HCT116 (cell line): ENCODE measurements at regions not wholly inside any gene's neighbourhood (a gene's known extent, or its start where the extent isn't known, plus 50 kb on each side); places are given as distances from the start of the nearest gene placed in this dataset.

Experiments
- ATAC-seq: fragments of 200-7000 bp; cut with Tn5 transposase; 2 replicates; pipeline ENCODE4 v1.9.1; 2020; ENCODE audit warnings: mild to moderate bottlenecking, moderate library complexity
- BruUV-seq: library from RNA; stranded (reverse); fragments of 400-500 nt; replicated peaks from 2 replicates; lab custom pipeline; 2021; lab: Mats Ljungman, UMichigan
- CTCF ChIA-PET: fragments of 300-600 bp; sonication (Branson Sonifier 250); formaldehyde crosslinking; loops from one replicate; lab custom pipeline; 2021; ENCODE audit warnings: antibody characterized with exemption; lab: Charles Lee
- POLR2A ChIA-PET: fragments of 300-600, 350-600 bp; sonication (Branson Sonifier 250); formaldehyde crosslinking; loops from one replicate; lab custom pipeline; 2021; ENCODE audit warnings: antibody characterized with exemption; lab: Charles Lee
- RAD21 ChIA-PET, 2 experiments: fragments of 300-600 bp; sonication (Branson Sonifier 250); formaldehyde crosslinking; loops; one replicate each; lab custom pipeline; 2023; ENCODE audit warnings: low total read pairs in 2 of 2; ENCODE audit not compliant: uncharacterized antibody in 2 of 2, unreplicated experiment in 2 of 2, low non-redundant PET in 1 of 2; lab: Charles Lee
- DNase-seq: peaks from one replicate; pipeline ENCODE4 v3.0.0-alpha.2; 2010; ENCODE audit warnings: low read depth, low spot score
- H2AFZ ChIP-seq: fragments of 200-600 bp; shearing (Covaris generic), sonication (generic); 2 replicates; pipeline ENCODE4 v1.6.1; 2017; ENCODE audit warnings: low read depth, mixed run types, mixed read lengths, antibody characterized with exemption, low read length; ENCODE audit not compliant: poor library complexity, severe bottlenecking
- H3K27ac ChIP-seq: 2 replicates; pipeline ENCODE4 v1.5.1; 2012; ENCODE audit warnings: low read depth, low read length
- H3K27me3 ChIP-seq: fragments of 200-600 bp; sonication (generic); 2 replicates; pipeline ENCODE4 v1.6.1; 2016; ENCODE audit warnings: mixed run types, low read length, mixed read lengths; ENCODE audit not compliant: insufficient read depth
- H3K36me3 ChIP-seq, 2 experiments: fragments of 200-500 bp in 1 of 2; fragments of 200-600 bp in 1 of 2; sonication (Bioruptor generic) in 1 of 2; sonication (generic) in 1 of 2; 2 replicates each; pipeline versions ENCODE4 v1.5.1 to v1.6.1; 2014 to 2016; ENCODE audit warnings: low read length in 2 of 2, inconsistent platforms in 1 of 2, mixed read lengths in 1 of 2, mixed run types in 1 of 2; ENCODE audit not compliant: insufficient read depth in 2 of 2, control insufficient read depth in 1 of 2
- H3K4me1 ChIP-seq, 2 experiments: fragments of 200-600 bp in 1 of 2; sonication (generic) in 1 of 2; 2 replicates each; pipeline versions ENCODE4 v1.5.1 to v1.6.1; 2012 to 2017; ENCODE audit warnings: low read length in 2 of 2, inconsistent platforms in 1 of 2, mild to moderate bottlenecking in 1 of 2, mixed read lengths in 1 of 2, mixed run types in 1 of 2, moderate library complexity in 1 of 2; ENCODE audit not compliant: insufficient read depth in 2 of 2, control insufficient read depth in 1 of 2
- H3K4me2 ChIP-seq: fragments of 200-600 bp; sonication (generic); 2 replicates; pipeline ENCODE4 v1.6.1; 2017; ENCODE audit warnings: mixed run types, low read length, mixed read lengths
- H3K4me3 ChIP-seq, 2 experiments: fragments of 200-600 bp in 1 of 2; sonication (generic) in 1 of 2; replicated peaks in 1 of 2; 2 replicates each; pipeline ENCODE4 v1.5.1; 2011 to 2016; ENCODE audit warnings: low read length in 2 of 2, control low read depth in 1 of 2, low read depth in 1 of 2, mild to moderate bottlenecking in 1 of 2, mixed read lengths in 1 of 2, mixed run types in 1 of 2
- H3K79me2 ChIP-seq: fragments of 200-600 bp; sonication (generic); 2 replicates; pipeline ENCODE4 v1.6.1; 2017; ENCODE audit warnings: mild to moderate bottlenecking, mixed run types, low read length, moderate library complexity, mixed read lengths; ENCODE audit not compliant: insufficient read depth
- H3K9ac ChIP-seq: fragments of 200-600 bp; sonication (generic); 2 replicates; pipeline ENCODE4 v1.6.1; 2016; ENCODE audit warnings: low read length, mixed read lengths
- H3K9me2 ChIP-seq: fragments of 200-600 bp; sonication (generic), shearing (Covaris generic); 2 replicates; pipeline ENCODE4 v1.6.1; 2017; ENCODE audit warnings: mixed run types, mild to moderate bottlenecking, moderate library complexity; ENCODE audit not compliant: insufficient read depth
- H3K9me3 ChIP-seq, 2 experiments: fragments of 200-500 bp in 1 of 2; fragments of 200-600 bp in 1 of 2; sonication (Bioruptor generic) in 1 of 2; sonication (generic) in 1 of 2; 2 replicates each; pipeline ENCODE4 v1.6.1; 2014 to 2017; ENCODE audit warnings: low read length in 2 of 2, mixed read lengths in 2 of 2, inconsistent platforms in 1 of 2, low read depth in 1 of 2, mild to moderate bottlenecking in 1 of 2, mixed run types in 1 of 2, moderate library complexity in 1 of 2; ENCODE audit not compliant: control insufficient read depth in 1 of 2, insufficient read depth in 1 of 2
- H4K20me1 ChIP-seq: fragments of 200-600 bp; sonication (generic), shearing (Covaris generic); 2 replicates; pipeline ENCODE4 v1.6.1; 2017; ENCODE audit warnings: mixed run types, mild to moderate bottlenecking, moderate library complexity; ENCODE audit not compliant: insufficient read depth
- CBX3 ChIP-seq: IDR thresholded peaks from 2 replicates; pipeline ENCODE4 v1.6.1; 2012; ENCODE audit warnings: low read depth
- CEBPB ChIP-seq: IDR thresholded peaks from 2 replicates; pipeline ENCODE4 v1.6.1; 2012; ENCODE audit warnings: low read depth
- ELF1 ChIP-seq: IDR thresholded peaks from 2 replicates; pipeline ENCODE4 v1.6.1; 2012; ENCODE audit warnings: low read depth, borderline replicate concordance
- JUND ChIP-seq: IDR thresholded peaks from 2 replicates; pipeline ENCODE4 v1.6.1; 2012
- POLR2A ChIP-seq: IDR thresholded peaks from 2 replicates; pipeline ENCODE4 v1.7.0; 2011; ENCODE audit warnings: borderline replicate concordance; ENCODE audit not compliant: insufficient read depth, insufficient read length; ENCODE audit errors: extremely low read depth
- SP1 ChIP-seq: IDR thresholded peaks from 2 replicates; pipeline ENCODE4 v1.6.1; 2012; ENCODE audit warnings: low read depth
- TCF7L2 ChIP-seq: IDR thresholded peaks from 2 replicates; pipeline ENCODE4 v1.7.0; 2011; ENCODE audit warnings: borderline replicate concordance, inconsistent platforms; ENCODE audit not compliant: insufficient read depth, insufficient read length; ENCODE audit errors: extremely low read depth
- intact Hi-C: fragments of 100-400 bp; cut with micrococcal nuclease; formaldehyde crosslinking; loops from 2 replicates; pipeline ENCODE4 v1.10.0; 2022
- TF ChIP-seq, protein P1 (sequence below), 3 experiments: fragments of 200-600 bp in 1 of 3; sonication (generic) in 1 of 3; IDR thresholded peaks in 2 of 3; conservative IDR thresholded peaks in 1 of 3; 2 replicates each; pipeline ENCODE4 v1.5.1; 2012 to 2017; ENCODE audit warnings: low read depth in 2 of 3, low read length in 2 of 3, antibody characterized with exemption in 1 of 3, borderline replicate concordance in 1 of 3, control low read depth in 1 of 3, mild to moderate bottlenecking in 1 of 3, mixed read lengths in 1 of 3, mixed run types in 1 of 3, moderate library complexity in 1 of 3; ENCODE audit not compliant: insufficient read depth in 1 of 3

DNA sequence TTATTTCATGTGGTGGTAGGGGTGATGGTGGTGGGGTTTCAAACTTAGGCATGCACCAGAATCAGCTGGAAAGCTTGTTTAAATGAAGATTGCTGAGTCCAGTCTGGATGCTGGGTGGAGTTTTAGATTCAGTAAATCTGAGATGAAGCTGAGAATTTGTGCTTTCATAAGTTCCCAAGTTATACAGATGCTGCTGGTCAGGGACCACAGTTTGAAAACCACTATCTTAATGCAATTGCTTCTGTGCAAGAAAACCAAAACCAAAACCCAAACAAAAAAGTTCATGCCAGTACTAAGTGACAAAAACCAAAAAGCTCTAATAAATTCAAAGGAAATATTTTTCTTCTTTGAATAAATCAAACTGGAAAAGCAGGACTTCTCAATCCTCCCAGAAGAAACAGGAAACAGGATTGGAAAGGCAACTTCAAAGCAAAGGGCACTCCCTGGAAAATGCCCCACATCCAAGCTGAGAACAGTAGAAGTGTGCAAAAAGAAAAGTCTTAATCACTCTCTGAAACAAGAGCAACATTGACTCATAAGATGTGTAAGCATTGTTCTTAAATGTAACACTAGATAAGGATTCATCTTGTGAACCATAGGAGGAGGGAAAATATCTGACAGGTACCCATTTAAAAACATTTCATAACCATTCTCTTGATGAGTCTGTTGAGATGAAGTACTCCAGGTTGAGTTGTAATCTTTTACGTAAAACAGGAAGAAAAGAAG lies 481.5 kb upstream of the HSF2 start:
- TF ChIP-seq, protein P1, sequence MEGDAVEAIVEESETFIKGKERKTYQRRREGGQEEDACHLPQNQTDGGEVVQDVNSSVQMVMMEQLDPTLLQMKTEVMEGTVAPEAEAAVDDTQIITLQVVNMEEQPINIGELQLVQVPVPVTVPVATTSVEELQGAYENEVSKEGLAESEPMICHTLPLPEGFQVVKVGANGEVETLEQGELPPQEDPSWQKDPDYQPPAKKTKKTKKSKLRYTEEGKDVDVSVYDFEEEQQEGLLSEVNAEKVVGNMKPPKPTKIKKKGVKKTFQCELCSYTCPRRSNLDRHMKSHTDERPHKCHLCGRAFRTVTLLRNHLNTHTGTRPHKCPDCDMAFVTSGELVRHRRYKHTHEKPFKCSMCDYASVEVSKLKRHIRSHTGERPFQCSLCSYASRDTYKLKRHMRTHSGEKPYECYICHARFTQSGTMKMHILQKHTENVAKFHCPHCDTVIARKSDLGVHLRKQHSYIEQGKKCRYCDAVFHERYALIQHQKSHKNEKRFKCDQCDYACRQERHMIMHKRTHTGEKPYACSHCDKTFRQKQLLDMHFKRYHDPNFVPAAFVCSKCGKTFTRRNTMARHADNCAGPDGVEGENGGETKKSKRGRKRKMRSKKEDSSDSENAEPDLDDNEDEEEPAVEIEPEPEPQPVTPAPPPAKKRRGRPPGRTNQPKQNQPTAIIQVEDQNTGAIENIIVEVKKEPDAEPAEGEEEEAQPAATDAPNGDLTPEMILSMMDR (IDR thresholded peaks at IDR 0.05 in 2 of 3, conservative IDR thresholded peaks at IDR 0.05 in 1 of 3; ENCODE audit: borderline replicate concordance in 1 of 3, insufficient read depth in 1 of 3, low read depth in 2 of 3, low read length in 2 of 3), result no peak
- TF ChIP-seq TCF7L2 (peak; percentile 77), SP1 (peak; percentile 31; the same call in 1 of the 2 replicates), CEBPB (no peak)
- no peaks in the 10 kb centered on the region for H3K27me3 ChIP-seq
- H3K9me2 ChIP-seq, result no peaks in the 10 kb centered on the region; the same call in 1 of the 2 replicates
- ATAC-seq, result peak; percentile 53
- no peaks in the 10 kb centered on the region for H3K36me3 ChIP-seq
- no peak overlapping the region for H3K9ac ChIP-seq
- H3K79me2 ChIP-seq, result no peaks in the 10 kb centered on the region
- peak; percentile 29 for DNase-seq
- no peaks in the 10 kb centered on the region for H3K9me3 ChIP-seq
- H2AFZ ChIP-seq, result peak overlapping the region; percentile 81
- BruUV-seq, result no TSS peak
- peak overlapping the region; percentile 29 for H3K4me2 ChIP-seq
- ChIA-PET RAD21 (no interaction called here), POLR2A (interaction anchor here (1.8 kb wide), 1 partner anchor 12 kb away, joined by 3 read pairs; no protein-coding TSS in a partner anchor), CTCF (no interaction called here)
- intact Hi-C loops, result no loop called here
- H3K4me1 ChIP-seq, result peaks cover 3 to 16% of the 10 kb centered on the region in 2 experiments; a peak in 3 of 4 replicates
- no peak overlapping the region for H3K27ac ChIP-seq
- H4K20me1 ChIP-seq, result no peaks in the 10 kb centered on the region
- no peak overlapping the region for H3K4me3 ChIP-seq

DNA sequence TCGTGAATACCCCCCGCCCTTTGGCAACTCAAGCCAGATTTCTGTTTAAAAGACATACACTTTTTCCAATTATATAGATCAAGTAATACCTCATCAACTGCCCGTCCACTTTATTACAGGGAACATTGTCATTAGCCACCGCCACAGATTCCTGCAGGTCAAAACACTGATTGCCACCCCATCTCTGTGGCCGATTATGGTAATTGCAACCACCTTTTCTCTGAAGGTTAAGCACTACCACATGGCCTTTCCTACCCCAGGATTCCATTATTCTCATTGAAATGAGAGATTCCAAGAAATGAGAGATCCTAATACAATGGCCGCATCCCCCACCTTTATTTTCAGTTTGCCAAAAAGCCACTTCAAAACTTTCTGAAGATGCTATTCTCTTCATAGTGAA lies 478.8 kb upstream of the HSF2 start:
- no peak for TF ChIP-seq ELF1
- no peak for TF ChIP-seq CBX3
- no peak for TF ChIP-seq CEBPB
- TF ChIP-seq, protein P1 (IDR thresholded peaks at IDR 0.05 in 2 of 3, conservative IDR thresholded peaks at IDR 0.05 in 1 of 3; ENCODE audit: borderline replicate concordance in 1 of 3, insufficient read depth in 1 of 3, low read depth in 2 of 3, low read length in 2 of 3), result peak in 1 of 3 experiments; percentile 21; a peak in 1 of 6 replicates
- no peak for TF ChIP-seq POLR2A
- TF ChIP-seq JUND, result no peak
- no peak for TF ChIP-seq SP1
- H3K79me2 ChIP-seq, result no peaks in the 10 kb centered on the region
- CTCF ChIA-PET, result no interaction called here
- H3K9ac ChIP-seq, result no peak overlapping the region
- H3K4me1 ChIP-seq, result peaks cover 0 to 15% of the 10 kb centered on the region in 2 experiments; a peak in 2 of 4 replicates
- POLR2A ChIA-PET, result no interaction called here
- H3K9me2 ChIP-seq, result no peaks in the 10 kb centered on the region; the same call in 1 of the 2 replicates
- intact Hi-C loops, result no loop called here
- DNase-seq (no peak), ATAC-seq (0 out of 2 replicates have a peak, but pooled peaks have one; percentile 49)
- no peak overlapping the region for H3K27ac ChIP-seq
- no peaks in the 10 kb centered on the region for H3K36me3 ChIP-seq
- no peak overlapping the region for H2AFZ ChIP-seq
- no peaks in the 10 kb centered on the region for H3K27me3 ChIP-seq
- BruUV-seq, result no TSS peak
- RAD21 ChIA-PET, result no interaction called here
- no peaks in the 10 kb centered on the region for H4K20me1 ChIP-seq
- no peaks in the 10 kb centered on the region for H3K9me3 ChIP-seq
- no peak overlapping the region for H3K4me2 ChIP-seq
- H3K4me3 ChIP-seq, result no peak overlapping the region
